ENCODE measurements at regions not wholly inside any gene's neighbourhood (a gene's known extent, or its start where the extent isn't known, plus 50 kb on each side); places are given as distances from the start of the nearest gene placed in this dataset.

GRCh38 chr6:94478133-94479005, 1059.0 kb upstream of the EPHA7 start:
- H3K27ac ChIP-seq (ENCODE audit: low read depth, low read length, severe bottlenecking), result no peak overlapping the region
- H3K9me3 ChIP-seq (ENCODE audit: control insufficient read depth, low read length), result peaks cover 6% of the 10 kb centered on the region
- H3K4me1 ChIP-seq (ENCODE audit: control insufficient read depth, insufficient read depth, low read length, poor library complexity, severe bottlenecking), result no peaks in the 10 kb centered on the region
- no peaks in the 10 kb centered on the region for H3K36me3 ChIP-seq (ENCODE audit: control insufficient read depth, insufficient read depth, low read length)
- 80 to 93% methylated on average over 1 to 3 of the region's 3 CpGs for WGBS, 2 experiments (ENCODE audit: insufficient coverage in 2 of 2)
- H3K4me3 ChIP-seq (ENCODE audit: extremely low read depth, insufficient read depth, low read length, poor library complexity, severe bottlenecking), result no peak overlapping the region

DNA sequence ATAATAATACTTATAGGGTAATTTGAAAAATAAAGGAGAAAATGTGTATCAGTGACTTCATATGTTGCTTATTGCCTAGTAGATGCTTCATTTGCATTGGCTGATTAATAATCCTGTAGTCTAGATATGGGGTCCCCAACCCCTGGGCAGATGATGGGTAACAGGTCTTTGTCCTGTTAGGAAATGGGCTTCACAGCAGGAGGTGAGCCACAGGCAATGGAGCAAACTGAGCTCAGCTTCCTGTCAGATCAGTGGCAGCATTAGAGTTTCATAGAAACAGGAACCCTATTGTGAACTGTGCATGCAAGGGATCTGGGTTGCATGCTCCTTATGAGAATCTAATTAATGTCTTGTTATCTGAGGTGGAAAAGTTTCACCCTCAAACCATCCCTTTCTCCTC, 1049.5 kb upstream of the EPHA7 start:
- Histone ChIP-seq H3K4me3 (ENCODE audit: extremely low read depth, insufficient read depth, low read length, poor library complexity, severe bottlenecking) (no peak overlapping the region), H3K36me3 (ENCODE audit: control insufficient read depth, insufficient read depth, low read length) (no peaks in the 10 kb centered on the region), H3K4me1 (ENCODE audit: control insufficient read depth, insufficient read depth, low read length, poor library complexity, severe bottlenecking) (no peaks in the 10 kb centered on the region), H3K9me3 (ENCODE audit: control insufficient read depth, low read length) (no peaks in the 10 kb centered on the region), H3K27ac (ENCODE audit: low read depth, low read length, severe bottlenecking) (no peak overlapping the region)

DNA sequence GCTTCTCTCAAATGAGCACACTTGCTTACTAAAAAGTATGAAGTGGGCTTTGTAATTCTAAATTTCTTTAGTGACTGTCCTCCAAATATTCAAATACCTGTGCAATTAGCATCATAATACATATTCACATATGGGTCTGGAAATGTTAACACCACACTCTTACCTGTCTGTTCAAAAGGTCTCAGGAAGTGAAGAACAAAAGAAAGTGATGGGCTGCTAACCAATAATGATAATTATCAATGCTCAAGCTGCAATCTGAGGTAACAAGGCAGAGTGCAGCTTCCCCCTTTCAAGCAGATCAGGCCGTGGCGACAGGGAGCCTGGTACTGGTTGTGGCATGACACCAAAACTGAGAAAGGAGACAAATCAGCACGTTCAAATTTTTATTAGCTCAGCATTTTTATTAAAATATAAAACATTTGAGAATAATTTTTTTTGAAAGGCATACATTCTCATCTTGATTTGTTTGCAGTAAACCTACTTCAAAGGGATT, 1044.7 kb upstream of the EPHA7 start:
- H3K4me1 ChIP-seq (ENCODE audit: control insufficient read depth, insufficient read depth, low read length, poor library complexity, severe bottlenecking), result no peaks in the 10 kb centered on the region
- H3K4me3 ChIP-seq (ENCODE audit: extremely low read depth, insufficient read depth, low read length, poor library complexity, severe bottlenecking), result no peak overlapping the region
- H3K9me3 ChIP-seq (ENCODE audit: control insufficient read depth, low read length), result no peaks in the 10 kb centered on the region
- WGBS, 2 experiments (ENCODE audit: insufficient coverage in 2 of 2), result 83% methylated on average over 1 of the region's 3 CpGs; no CpG with 5 or more reads in 1 of the 2 experiments
- no peak overlapping the region for H3K27ac ChIP-seq (ENCODE audit: low read depth, low read length, severe bottlenecking)
- no peaks in the 10 kb centered on the region for H3K36me3 ChIP-seq (ENCODE audit: control insufficient read depth, insufficient read depth, low read length)

DNA sequence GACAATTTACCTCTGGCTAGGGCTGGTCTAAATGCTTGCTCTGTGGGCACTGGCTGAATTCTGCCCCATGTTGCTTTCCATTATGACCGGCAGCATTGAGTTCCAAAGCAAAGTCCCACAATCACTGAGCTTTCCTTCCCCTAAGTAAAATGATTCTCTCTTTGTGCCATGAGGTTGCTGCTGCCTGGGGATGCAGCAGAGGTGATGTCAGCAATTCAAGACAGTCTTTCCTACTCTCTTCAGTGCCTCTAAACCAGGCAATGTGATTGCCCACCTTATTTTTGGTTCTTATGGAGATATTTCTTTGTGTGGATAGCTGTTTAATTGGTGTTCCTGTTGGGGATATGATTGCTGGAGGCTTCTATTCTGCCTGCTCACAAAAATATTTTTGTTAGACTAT, 1043.9 kb upstream of the EPHA7 start:
- WGBS, 2 experiments (ENCODE audit: insufficient coverage in 2 of 2), result 70 to 75% methylated on average over 1 of the region's 1 CpG
- Histone ChIP-seq H3K27ac (ENCODE audit: low read depth, low read length, severe bottlenecking) (no peak overlapping the region), H3K4me3 (ENCODE audit: extremely low read depth, insufficient read depth, low read length, poor library complexity, severe bottlenecking) (no peak overlapping the region), H3K4me1 (ENCODE audit: control insufficient read depth, insufficient read depth, low read length, poor library complexity, severe bottlenecking) (no peaks in the 10 kb centered on the region), H3K9me3 (ENCODE audit: control insufficient read depth, low read length) (no peaks in the 10 kb centered on the region), H3K36me3 (ENCODE audit: control insufficient read depth, insufficient read depth, low read length) (no peaks in the 10 kb centered on the region)

DNA sequence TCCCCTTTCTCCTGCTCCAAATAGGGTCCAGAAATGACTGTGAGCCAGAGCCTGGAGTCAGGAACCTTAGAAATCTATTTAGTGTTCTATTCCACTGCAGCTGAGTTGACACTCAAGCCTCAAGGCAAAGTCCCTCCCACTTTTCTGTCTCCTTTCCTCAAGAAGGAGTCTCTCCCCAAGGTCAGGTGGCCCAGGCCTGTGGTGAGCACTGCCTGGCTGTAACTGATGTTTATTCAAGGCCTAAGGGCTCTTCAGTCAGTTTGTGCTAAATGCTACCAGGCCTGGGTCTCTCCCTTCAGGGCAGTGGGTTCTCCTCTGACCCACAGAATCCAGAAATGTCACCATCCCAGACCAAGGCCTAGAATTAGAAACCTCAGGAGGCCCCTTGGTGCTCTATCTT, 1042.9 kb upstream of the EPHA7 start:
- Histone ChIP-seq H3K36me3 (ENCODE audit: control insufficient read depth, insufficient read depth, low read length) (no peaks in the 10 kb centered on the region), H3K9me3 (ENCODE audit: control insufficient read depth, low read length) (no peaks in the 10 kb centered on the region), H3K27ac (ENCODE audit: low read depth, low read length, severe bottlenecking) (no peak overlapping the region), H3K4me3 (ENCODE audit: extremely low read depth, insufficient read depth, low read length, poor library complexity, severe bottlenecking) (no peak overlapping the region), H3K4me1 (ENCODE audit: control insufficient read depth, insufficient read depth, low read length, poor library complexity, severe bottlenecking) (no peaks in the 10 kb centered on the region)

GRCh38 chr6:94456266-94456665, 1036.9 kb upstream of the EPHA7 start:
- Histone ChIP-seq H3K36me3 (ENCODE audit: control insufficient read depth, insufficient read depth, low read length) (no peaks in the 10 kb centered on the region), H3K4me1 (ENCODE audit: control insufficient read depth, insufficient read depth, low read length, poor library complexity, severe bottlenecking) (no peaks in the 10 kb centered on the region), H3K4me3 (ENCODE audit: extremely low read depth, insufficient read depth, low read length, poor library complexity, severe bottlenecking) (no peak overlapping the region), H3K9me3 (ENCODE audit: control insufficient read depth, low read length) (no peaks in the 10 kb centered on the region), H3K27ac (ENCODE audit: low read depth, low read length, severe bottlenecking) (no peak overlapping the region)
- 60% methylated on average over 1 of the region's 2 CpGs; no CpG with 5 or more reads in 1 of the 2 experiments for WGBS, 2 experiments (ENCODE audit: insufficient coverage in 2 of 2)

DNA sequence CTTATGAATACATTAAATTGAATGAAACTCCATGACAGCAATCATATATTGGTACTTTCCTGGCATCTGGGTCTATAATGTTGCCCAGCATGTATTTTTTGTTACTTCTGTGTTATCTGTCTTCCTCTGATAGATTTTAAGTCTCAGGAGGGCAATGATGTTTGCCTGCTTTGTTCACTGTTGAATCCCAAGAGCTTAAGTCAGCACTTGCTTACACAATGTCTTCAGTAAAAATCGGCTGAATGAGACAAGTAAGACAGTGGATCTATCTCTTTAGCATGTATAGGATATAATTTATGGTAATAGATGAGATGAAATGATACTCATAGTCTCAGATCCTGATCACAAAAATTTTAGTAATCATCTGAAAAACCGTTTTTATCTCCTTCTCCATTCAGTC, 1034.9 kb upstream of the EPHA7 start:
- H3K9me3 ChIP-seq (ENCODE audit: control insufficient read depth, low read length), result no peaks in the 10 kb centered on the region
- H3K36me3 ChIP-seq (ENCODE audit: control insufficient read depth, insufficient read depth, low read length), result no peaks in the 10 kb centered on the region
- H3K4me3 ChIP-seq (ENCODE audit: extremely low read depth, insufficient read depth, low read length, poor library complexity, severe bottlenecking), result no peak overlapping the region
- no peaks in the 10 kb centered on the region for H3K4me1 ChIP-seq (ENCODE audit: control insufficient read depth, insufficient read depth, low read length, poor library complexity, severe bottlenecking)
- no CpG with 5 or more reads among the region's 2 CpGs for WGBS, 2 experiments (ENCODE audit: insufficient coverage in 2 of 2)
- no peak overlapping the region for H3K27ac ChIP-seq (ENCODE audit: low read depth, low read length, severe bottlenecking)

- Histone ChIP-seq H3K4me3 (ENCODE audit: extremely low read depth, insufficient read depth, low read length, poor library complexity, severe bottlenecking) (no peak overlapping the region), H3K4me1 (ENCODE audit: control insufficient read depth, insufficient read depth, low read length, poor library complexity, severe bottlenecking) (no peaks in the 10 kb centered on the region), H3K9me3 (ENCODE audit: control insufficient read depth, low read length) (no peaks in the 10 kb centered on the region), H3K36me3 (ENCODE audit: control insufficient read depth, insufficient read depth, low read length) (no peaks in the 10 kb centered on the region), H3K27ac (ENCODE audit: low read depth, low read length, severe bottlenecking) (no peak overlapping the region)
- 85 to 86% methylated on average over 1 of the region's 3 CpGs for WGBS, 2 experiments (ENCODE audit: insufficient coverage in 2 of 2)
These were observed 1026.8 kb upstream of the EPHA7 start for GRCh38 chr6:94446120-94446519.

DNA sequence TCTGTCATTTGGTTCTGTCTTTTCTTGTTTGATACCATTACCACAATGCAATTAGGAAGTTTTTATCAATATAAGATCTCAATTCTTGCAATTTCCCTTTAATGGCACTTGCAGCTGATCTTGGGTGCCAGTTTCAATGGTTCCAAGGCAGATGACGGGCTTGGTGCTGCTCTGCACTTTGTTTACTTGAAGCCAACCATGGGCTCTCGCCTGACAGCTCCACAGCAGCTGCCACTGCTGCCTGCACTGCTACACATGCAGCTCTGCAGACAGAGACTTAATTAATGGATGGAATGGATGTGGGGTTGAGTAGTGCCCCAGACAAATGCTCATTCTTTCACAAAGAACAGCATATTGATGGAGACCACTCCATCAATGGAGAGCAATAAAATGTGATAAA, 1024.3 kb upstream of the EPHA7 start:
- no peaks in the 10 kb centered on the region for H3K9me3 ChIP-seq (ENCODE audit: control insufficient read depth, low read length)
- H3K27ac ChIP-seq (ENCODE audit: low read depth, low read length, severe bottlenecking), result no peak overlapping the region
- no peaks in the 10 kb centered on the region for H3K36me3 ChIP-seq (ENCODE audit: control insufficient read depth, insufficient read depth, low read length)
- WGBS, 2 experiments (ENCODE audit: insufficient coverage in 2 of 2), result 83 to 93% methylated on average over 1 to 2 of the region's 2 CpGs
- H3K4me1 ChIP-seq (ENCODE audit: control insufficient read depth, insufficient read depth, low read length, poor library complexity, severe bottlenecking), result no peaks in the 10 kb centered on the region
- H3K4me3 ChIP-seq (ENCODE audit: extremely low read depth, insufficient read depth, low read length, poor library complexity, severe bottlenecking), result no peak overlapping the region

- no peak overlapping the region for H3K4me3 ChIP-seq (ENCODE audit: extremely low read depth, insufficient read depth, low read length, poor library complexity, severe bottlenecking)
- H3K27ac ChIP-seq (ENCODE audit: low read depth, low read length, severe bottlenecking), result no peak overlapping the region
- peaks cover 3% of the 10 kb centered on the region for H3K9me3 ChIP-seq (ENCODE audit: control insufficient read depth, low read length)
- no peaks in the 10 kb centered on the region for H3K4me1 ChIP-seq (ENCODE audit: control insufficient read depth, insufficient read depth, low read length, poor library complexity, severe bottlenecking)
- H3K36me3 ChIP-seq (ENCODE audit: control insufficient read depth, insufficient read depth, low read length), result no peaks in the 10 kb centered on the region
These were observed 1005.3 kb upstream of the EPHA7 start for GRCh38 chr6:94424692-94425091.

DNA sequence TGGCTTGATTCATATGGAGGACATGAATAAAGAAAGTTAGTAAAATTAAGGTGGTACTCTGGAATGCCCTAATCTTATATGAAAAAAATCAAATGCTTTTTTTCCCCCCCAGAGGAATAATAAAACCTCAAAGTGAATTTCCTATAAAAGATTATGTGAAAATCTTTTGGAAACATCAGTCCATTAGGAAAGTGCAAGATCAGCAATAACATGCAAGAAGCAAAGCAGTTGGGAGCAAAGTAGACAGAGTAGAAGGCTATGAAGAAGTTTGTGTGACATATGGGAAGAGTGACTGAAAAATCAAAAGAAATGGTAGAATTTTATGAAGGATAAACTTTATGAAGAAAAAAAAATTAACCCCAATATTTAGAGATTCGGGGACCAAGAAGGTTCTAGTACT, 998.0 kb upstream of the EPHA7 start:
- Histone ChIP-seq H3K36me3 (ENCODE audit: control insufficient read depth, insufficient read depth, low read length) (no peaks in the 10 kb centered on the region), H3K4me3 (ENCODE audit: extremely low read depth, insufficient read depth, low read length, poor library complexity, severe bottlenecking) (no peak overlapping the region), H3K4me1 (ENCODE audit: control insufficient read depth, insufficient read depth, low read length, poor library complexity, severe bottlenecking) (no peaks in the 10 kb centered on the region), H3K9me3 (ENCODE audit: control insufficient read depth, low read length) (no peaks in the 10 kb centered on the region), H3K27ac (ENCODE audit: low read depth, low read length, severe bottlenecking) (no peak overlapping the region)
- WGBS, 2 experiments (ENCODE audit: insufficient coverage in 2 of 2), result no CpG with 5 or more reads among the region's 1 CpG

Measured in mesodermal cell (in vitro differentiated cells).